Mesothelial cell of epicardium (in vitro differentiated cells): ENCODE measurements at regions not wholly inside any gene's neighbourhood (a gene's known extent, or its start where the extent isn't known, plus 50 kb on each side); places are given as distances from the start of the nearest gene placed in this dataset.

Experiments used
- DNase-seq, 2 experiments: peaks; one replicate each; pipeline ENCODE4 v3.0.0; 2021; ENCODE audit warnings: low spot score in 2 of 2; ENCODE audit not compliant: unreplicated experiment in 2 of 2
- H3K27ac Mint-ChIP-seq: 2 replicates; pipeline ENCODE4 v1.8.0; 2021; ENCODE audit warnings: mixed read lengths
- H3K27me3 Mint-ChIP-seq: 2 replicates; pipeline ENCODE4 v1.8.0; 2021; ENCODE audit warnings: low read depth, mixed read lengths
- H3K36me3 Mint-ChIP-seq: 2 replicates; pipeline ENCODE4 v1.8.0; 2021; ENCODE audit warnings: mixed read lengths
- H3K4me1 Mint-ChIP-seq: 2 replicates; pipeline ENCODE4 v1.8.0; 2021; ENCODE audit warnings: mixed read lengths
- H3K4me3 Mint-ChIP-seq: 2 replicates; pipeline ENCODE4 v1.8.0; 2021; ENCODE audit warnings: mild to moderate bottlenecking, moderate library complexity, mixed read lengths
- H3K9me3 Mint-ChIP-seq: 2 replicates; pipeline ENCODE4 v1.8.0; 2021; ENCODE audit warnings: mixed read lengths
- TF ChIP-seq, protein P1 (sequence below): fragments of 200-600 bp; sonication (generic); IDR thresholded peaks from one replicate; pipeline ENCODE4 v1.5.0; 2021; ENCODE audit warnings: antibody characterized with exemption; ENCODE audit not compliant: unreplicated experiment

DNA sequence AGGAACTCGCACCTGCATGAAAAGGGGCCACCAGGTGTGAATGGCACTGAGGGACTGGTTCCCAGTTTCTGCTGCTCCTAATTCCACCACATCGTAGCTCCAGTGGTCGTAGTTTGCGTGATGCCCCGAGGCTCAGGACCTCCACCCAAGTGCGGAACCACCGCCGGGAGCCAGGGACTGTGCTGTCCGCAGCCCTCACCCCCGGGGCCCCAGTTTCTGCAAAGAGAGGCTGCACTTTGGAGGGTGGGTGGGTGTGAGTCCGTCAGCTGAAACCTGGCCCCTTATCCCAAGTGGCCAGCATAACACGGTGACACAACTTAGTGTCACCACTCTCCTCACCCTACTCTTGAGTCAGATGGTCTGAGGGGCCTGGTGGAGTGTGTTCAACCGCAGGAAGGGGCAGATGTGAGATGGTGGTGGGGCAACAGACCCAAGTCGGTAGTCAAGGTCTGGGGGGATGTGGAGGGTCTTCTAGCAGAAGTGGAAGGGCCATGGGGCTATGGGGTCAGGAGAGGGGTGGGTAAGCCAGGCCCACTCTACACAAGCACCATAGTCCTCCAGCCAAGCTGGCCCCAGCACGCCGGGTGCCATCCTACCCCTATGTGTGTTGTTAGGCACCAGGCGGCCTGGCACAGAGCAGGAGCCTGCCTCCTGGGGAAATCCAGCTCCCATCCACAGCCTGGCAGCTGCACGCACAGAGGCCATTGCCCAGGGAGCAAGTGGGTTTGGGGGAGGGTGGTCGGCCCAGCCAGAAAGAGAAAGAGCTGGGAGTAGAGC lies 1301.6 kb downstream of the UQCRFS1 start:
- no peak for DNase-seq
- Mint-ChIP-seq H3K4me3 (no peak overlapping the region), H3K36me3 (no peaks in the 10 kb centered on the region), H3K4me1 (no peaks in the 10 kb centered on the region), H3K27ac (no peak overlapping the region), H3K9me3 (peaks cover 50% of the 10 kb centered on the region), H3K27me3 (no peaks in the 10 kb centered on the region)
- TF ChIP-seq, protein P1, sequence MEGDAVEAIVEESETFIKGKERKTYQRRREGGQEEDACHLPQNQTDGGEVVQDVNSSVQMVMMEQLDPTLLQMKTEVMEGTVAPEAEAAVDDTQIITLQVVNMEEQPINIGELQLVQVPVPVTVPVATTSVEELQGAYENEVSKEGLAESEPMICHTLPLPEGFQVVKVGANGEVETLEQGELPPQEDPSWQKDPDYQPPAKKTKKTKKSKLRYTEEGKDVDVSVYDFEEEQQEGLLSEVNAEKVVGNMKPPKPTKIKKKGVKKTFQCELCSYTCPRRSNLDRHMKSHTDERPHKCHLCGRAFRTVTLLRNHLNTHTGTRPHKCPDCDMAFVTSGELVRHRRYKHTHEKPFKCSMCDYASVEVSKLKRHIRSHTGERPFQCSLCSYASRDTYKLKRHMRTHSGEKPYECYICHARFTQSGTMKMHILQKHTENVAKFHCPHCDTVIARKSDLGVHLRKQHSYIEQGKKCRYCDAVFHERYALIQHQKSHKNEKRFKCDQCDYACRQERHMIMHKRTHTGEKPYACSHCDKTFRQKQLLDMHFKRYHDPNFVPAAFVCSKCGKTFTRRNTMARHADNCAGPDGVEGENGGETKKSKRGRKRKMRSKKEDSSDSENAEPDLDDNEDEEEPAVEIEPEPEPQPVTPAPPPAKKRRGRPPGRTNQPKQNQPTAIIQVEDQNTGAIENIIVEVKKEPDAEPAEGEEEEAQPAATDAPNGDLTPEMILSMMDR, result no peak

DNA sequence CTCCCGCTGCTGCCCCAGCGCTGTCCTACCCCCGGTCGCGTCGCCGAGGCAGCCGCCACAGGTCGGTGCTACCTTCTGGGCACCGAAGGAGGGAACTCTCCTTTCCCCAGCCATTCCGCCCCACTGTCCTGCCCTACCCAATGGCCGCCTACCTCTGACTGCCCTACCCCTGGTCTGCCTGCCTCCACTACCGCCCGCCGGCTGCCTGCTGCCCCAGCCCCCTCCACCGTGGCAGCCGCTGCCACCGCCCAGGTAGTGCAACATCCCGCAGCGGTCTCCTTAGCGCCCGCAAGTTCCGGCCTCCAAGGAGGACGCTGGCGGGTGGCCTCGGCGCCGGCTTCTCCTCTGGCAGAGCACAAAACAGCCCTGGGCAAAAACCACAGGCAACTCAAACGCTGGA lies 1303.1 kb downstream of the UQCRFS1 start:
- peaks cover 53% of the 10 kb centered on the region for H3K9me3 Mint-ChIP-seq
- no peak overlapping the region for H3K4me3 Mint-ChIP-seq
- no peak overlapping the region for H3K27ac Mint-ChIP-seq
- H3K27me3 Mint-ChIP-seq, result no peaks in the 10 kb centered on the region
- no peak for DNase-seq
- TF ChIP-seq, protein P1, result no peak
- H3K36me3 Mint-ChIP-seq, result no peaks in the 10 kb centered on the region
- no peaks in the 10 kb centered on the region for H3K4me1 Mint-ChIP-seq

DNA sequence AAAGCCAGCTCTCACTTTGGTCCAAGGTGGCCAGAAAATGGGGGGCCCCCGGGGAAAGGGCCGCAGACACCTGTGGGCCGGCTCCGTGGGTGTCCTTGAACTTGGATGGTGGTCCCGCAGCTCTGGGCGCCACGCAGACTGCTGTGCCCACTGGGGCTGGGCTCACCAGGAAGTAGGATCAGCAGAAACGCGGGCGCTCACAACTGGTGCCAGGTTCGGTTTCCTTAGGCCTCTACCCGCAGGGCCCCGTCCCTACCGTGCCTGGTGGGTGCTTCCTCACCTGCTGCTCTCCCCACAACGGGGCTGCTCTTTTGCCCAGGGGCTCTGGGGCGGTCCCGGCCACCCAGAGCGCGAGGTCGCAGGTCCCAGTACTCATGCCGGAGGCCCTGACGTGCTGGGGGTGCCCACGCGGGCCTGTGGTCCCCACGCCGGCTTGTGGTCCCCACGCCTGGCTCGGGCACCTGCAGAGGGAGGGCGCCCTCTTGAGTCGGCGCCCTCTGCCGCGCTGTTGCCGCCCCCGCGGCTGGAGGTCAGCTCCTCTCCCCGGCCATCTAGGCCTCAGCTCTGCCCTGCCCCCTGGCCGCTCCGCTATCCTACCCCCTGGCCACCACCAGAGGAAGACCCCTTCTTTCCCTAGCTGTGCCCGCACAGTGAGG lies 1303.6 kb downstream of the UQCRFS1 start:
- Mint-ChIP-seq H3K4me3 (no peak overlapping the region), H3K27ac (no peak overlapping the region), H3K27me3 (no peaks in the 10 kb centered on the region), H3K36me3 (no peaks in the 10 kb centered on the region), H3K9me3 (peaks cover 58% of the 10 kb centered on the region), H3K4me1 (no peaks in the 10 kb centered on the region)
- no peak for DNase-seq
- TF ChIP-seq, protein P1, result no peak

DNA sequence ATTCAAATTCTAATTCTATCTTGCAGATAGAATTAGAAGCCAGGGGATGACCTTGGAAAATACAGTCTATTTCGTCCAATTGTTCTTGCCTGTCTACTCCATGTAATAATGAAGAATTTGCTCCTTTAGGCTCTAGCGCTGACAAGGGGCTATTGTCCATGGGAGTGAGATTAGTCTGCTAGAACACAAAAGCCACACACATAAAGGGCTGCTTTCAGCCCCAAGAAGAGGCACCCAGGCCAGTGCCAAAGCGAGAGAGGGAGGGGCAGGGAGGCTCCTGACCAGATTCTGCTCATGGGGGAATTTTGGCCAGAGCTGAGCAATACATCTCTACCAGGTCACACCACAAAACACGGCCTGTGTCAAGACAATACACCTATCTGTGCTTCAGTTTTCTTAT lies 1306.9 kb downstream of the UQCRFS1 start:
- Mint-ChIP-seq H3K4me3 (no peak overlapping the region), H3K27me3 (no peaks in the 10 kb centered on the region), H3K36me3 (no peaks in the 10 kb centered on the region), H3K27ac (no peak overlapping the region), H3K4me1 (no peaks in the 10 kb centered on the region), H3K9me3 (peaks cover 69% of the 10 kb centered on the region)
- no peak for DNase-seq
- TF ChIP-seq, protein P1, result no peak

DNA sequence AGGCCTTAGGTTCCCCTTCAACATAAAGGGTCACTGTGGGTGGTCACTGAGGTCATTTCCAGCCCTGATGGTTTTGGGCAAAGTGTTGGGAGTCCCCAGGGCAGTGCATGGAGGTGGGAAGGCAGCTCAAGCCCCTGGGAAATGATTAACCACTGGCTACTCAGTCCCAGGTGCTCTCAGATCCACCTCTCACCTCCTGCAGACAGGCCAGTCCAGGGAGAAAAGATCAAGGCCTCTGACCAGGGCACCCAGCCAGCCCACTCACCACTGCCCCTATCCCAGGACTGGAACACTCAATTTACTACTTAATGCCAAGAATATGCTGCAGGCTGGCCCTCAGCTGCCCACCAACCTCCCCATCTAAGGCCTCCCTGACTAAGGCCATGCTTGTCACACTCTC lies 1307.9 kb downstream of the UQCRFS1 start:
- Mint-ChIP-seq H3K27me3 (no peaks in the 10 kb centered on the region), H3K4me1 (no peaks in the 10 kb centered on the region), H3K36me3 (no peaks in the 10 kb centered on the region), H3K27ac (no peak overlapping the region), H3K9me3 (peaks cover 73% of the 10 kb centered on the region), H3K4me3 (no peak overlapping the region)
- no peak for DNase-seq
- TF ChIP-seq, protein P1, result no peak
